ENCODE measurements at regions not wholly inside any gene's neighbourhood (a gene's known extent, or its start where the extent isn't known, plus 50 kb on each side); places are given as distances from the start of the nearest gene placed in this dataset.

DNA sequence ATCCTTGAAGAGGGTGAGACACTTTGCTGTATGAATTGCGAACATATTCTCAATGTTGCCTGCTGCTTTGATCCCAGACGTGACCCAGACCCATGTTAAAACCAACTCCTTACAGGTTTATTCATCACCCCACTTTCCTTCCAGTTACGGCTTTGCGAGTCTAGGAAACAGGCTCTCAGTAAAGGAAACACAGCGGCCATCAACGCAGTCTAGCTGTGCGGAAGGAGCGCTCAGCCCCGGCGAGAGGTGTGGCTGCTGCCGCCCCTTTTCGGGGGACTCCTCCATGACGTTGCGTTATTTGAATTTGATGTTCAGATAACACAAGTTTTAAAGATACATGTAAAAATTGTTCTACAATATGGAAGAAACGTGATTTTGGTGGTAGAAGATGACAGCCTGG lies 206.4 kb upstream of the FAT1 start:
- no peak overlapping the region for H3K27ac ChIP-seq
- no peaks in the 10 kb centered on the region for H3K27me3 ChIP-seq (replicated peaks)
- no peaks in the 10 kb centered on the region for H3K36me3 ChIP-seq
- peaks cover 18% of the 10 kb centered on the region for H3K4me1 ChIP-seq (replicated peaks)
- no peaks in the 10 kb centered on the region for H3K9me3 ChIP-seq (replicated peaks)
- no peak for DNase-seq (ENCODE audit: low read depth in 1 of 2, low spot score in 2 of 2)
- no peak overlapping the region for H3K4me3 ChIP-seq

DNA sequence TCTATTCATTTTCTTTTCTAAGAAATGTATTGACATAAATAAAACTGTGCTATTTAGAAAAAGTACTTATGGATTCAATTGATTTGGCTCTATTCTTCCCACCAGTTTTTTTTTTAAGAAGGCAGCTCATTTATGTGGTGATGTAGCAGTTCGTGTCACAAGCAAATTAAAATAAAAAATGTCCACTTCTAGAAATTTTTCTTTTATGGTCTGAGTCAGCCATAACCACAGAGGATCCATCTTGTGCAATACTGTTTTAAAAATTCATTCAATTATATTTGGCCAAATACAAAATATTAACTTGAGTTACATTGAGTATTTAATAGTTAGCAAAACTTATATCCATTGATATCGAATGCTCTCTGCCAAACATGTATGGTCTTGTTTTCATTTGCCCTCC lies 207.9 kb upstream of the FAT1 start:
- no peak for DNase-seq (ENCODE audit: low read depth in 1 of 2, low spot score in 2 of 2)
- Histone ChIP-seq H3K27me3 (replicated peaks) (no peaks in the 10 kb centered on the region), H3K9me3 (replicated peaks) (no peaks in the 10 kb centered on the region), H3K4me1 (replicated peaks) (peaks cover 33% of the 10 kb centered on the region), H3K4me3 (no peak overlapping the region), H3K36me3 (no peaks in the 10 kb centered on the region), H3K27ac (no peak overlapping the region)

DNA sequence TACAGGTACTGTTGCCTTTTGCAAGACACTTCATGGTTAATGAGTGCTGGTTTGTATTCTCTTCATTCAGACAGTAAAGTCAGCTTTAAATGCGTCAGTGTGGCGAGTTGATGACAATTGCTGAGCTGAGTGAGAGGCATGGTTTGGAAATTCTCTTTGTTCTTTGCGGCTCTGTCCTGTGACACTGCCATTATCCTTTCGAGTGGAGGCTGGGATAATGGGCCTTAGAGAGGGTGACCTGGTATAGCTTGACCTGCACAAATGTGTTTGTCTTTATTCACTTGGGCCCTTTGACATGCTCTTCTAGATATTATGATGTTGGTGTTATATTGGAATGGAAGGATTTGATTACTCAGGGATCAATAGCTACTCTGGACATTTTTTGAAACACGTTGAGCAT lies 208.5 kb upstream of the FAT1 start:
- Histone ChIP-seq H3K9me3 (replicated peaks) (no peaks in the 10 kb centered on the region), H3K36me3 (no peaks in the 10 kb centered on the region), H3K4me1 (replicated peaks) (peaks cover 38% of the 10 kb centered on the region), H3K4me3 (no peak overlapping the region), H3K27ac (peak overlapping the region; percentile 25; the same call in 1 of the 2 replicates), H3K27me3 (replicated peaks) (no peaks in the 10 kb centered on the region)
- DNase-seq (ENCODE audit: low read depth in 1 of 2, low spot score in 2 of 2) = no peak

DNA sequence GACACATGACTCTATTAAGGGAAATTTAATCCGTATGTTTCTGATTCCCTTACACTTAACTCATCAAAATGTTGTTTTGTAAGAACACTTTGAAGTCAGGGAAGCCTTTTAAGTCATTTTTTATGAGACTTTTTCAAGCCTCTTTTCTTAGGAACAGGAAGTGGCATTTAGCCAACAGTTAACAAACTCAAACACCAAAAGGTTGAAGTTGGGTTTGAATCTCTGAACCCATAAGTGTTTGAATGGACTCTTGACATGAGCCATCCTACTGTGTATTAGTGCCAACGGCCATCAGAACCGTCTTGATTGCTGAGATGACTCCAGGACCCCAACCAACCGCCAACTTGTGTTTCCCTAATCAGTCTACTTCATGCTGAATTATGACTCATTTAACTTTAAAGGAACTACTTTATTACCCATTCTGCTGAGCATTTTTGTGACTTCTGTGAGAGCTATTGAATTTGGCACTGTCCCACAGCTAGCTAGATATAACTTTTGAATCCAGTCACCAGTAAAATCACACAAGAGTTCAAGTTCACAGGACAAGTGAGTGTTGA lies 209.1 kb upstream of the FAT1 start:
- peak in 1 of 2 experiments; percentile 54 for DNase-seq (ENCODE audit: low read depth in 1 of 2, low spot score in 2 of 2)
- H3K9me3 ChIP-seq (replicated peaks) = no peaks in the 10 kb centered on the region
- H3K27me3 ChIP-seq (replicated peaks) = no peaks in the 10 kb centered on the region
- peak overlapping the region; percentile 25; the same call in 1 of the 2 replicates for H3K27ac ChIP-seq
- peaks cover 41% of the 10 kb centered on the region for H3K4me1 ChIP-seq (replicated peaks)
- no peak overlapping the region for H3K4me3 ChIP-seq
- no peaks in the 10 kb centered on the region for H3K36me3 ChIP-seq

DNA sequence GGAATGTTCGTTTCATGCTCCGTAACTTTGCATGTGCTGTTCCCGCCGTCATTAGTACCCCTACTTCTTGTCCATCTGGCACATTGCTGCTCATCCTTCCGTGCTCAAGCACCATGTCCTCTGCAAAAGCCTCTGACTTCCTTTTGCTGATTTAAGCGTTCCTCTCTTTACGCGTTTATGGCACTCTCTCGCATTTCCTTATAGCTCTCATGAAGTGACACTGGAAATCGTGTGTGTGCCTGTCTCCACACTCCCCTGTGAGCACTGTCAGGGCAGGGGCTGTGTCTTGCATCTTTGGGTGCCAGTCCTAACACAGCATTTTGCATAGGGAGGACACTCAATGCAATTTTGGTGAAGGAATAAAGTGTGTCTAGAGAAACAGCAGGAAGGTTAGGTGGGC lies 210.6 kb upstream of the FAT1 start:
- no peaks in the 10 kb centered on the region for H3K9me3 ChIP-seq (replicated peaks)
- H3K4me1 ChIP-seq (replicated peaks) = peaks cover 41% of the 10 kb centered on the region
- no peaks in the 10 kb centered on the region for H3K27me3 ChIP-seq (replicated peaks)
- H3K4me3 ChIP-seq = no peak overlapping the region
- no peak for DNase-seq (ENCODE audit: low read depth in 1 of 2, low spot score in 2 of 2)
- no peaks in the 10 kb centered on the region for H3K36me3 ChIP-seq
- H3K27ac ChIP-seq = no peak overlapping the region

DNA sequence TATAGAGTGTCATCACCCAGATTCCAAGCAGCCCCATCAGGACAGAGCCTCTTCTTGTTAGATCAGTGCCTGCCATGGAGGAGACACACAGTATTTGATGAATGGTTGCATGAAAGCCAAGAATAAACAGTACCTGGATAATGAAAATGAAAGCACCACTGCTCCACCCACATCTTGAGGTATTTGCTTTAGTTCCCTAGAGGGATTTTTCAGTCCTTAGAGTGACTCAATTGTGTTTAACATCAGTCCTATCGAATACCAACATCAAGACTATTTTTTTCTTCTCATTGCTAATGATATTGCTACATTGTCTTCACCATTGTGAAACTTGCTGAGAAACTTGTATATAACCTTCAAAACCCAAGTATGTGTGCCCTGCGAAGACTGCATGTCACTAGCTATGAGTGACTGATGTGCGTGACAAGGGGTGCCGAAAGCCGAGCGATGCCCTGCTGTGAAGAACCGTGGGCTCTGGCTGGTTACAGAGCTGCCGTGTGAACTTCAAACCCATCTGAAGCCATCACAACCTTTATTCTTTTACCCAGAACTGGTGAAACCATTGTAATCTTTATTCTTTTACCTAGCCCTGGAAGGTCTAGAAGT lies 211.3 kb upstream of the FAT1 start:
- no peak overlapping the region for H3K4me3 ChIP-seq
- H3K27me3 ChIP-seq (replicated peaks) = no peaks in the 10 kb centered on the region
- peaks cover 41% of the 10 kb centered on the region for H3K4me1 ChIP-seq (replicated peaks)
- no peak for DNase-seq (ENCODE audit: low read depth in 1 of 2, low spot score in 2 of 2)
- H3K36me3 ChIP-seq = no peaks in the 10 kb centered on the region
- H3K9me3 ChIP-seq (replicated peaks) = no peaks in the 10 kb centered on the region
- no peak overlapping the region for H3K27ac ChIP-seq

DNA sequence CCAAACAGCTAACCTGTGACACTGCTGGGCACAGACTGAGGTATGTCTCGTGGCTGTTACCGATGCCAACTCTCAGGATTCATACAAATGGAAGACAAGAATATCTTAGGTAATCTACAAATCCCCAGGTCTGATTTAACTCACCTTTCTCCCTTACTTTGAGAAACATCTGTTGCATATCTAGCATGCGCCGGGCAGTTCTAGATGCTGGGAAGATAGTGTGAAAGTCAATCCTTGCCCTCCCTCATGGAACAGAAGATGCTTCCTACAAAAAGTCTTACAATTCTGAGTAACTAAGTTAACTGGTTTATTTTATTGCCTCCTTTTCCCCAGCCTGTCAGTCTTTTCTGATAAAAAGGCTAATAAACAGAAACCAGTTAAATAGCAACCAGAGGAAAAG lies 212.2 kb upstream of the FAT1 start:
- Histone ChIP-seq H3K4me1 (replicated peaks) (peaks cover 41% of the 10 kb centered on the region), H3K4me3 (no peak overlapping the region), H3K9me3 (replicated peaks) (no peaks in the 10 kb centered on the region), H3K27me3 (replicated peaks) (no peaks in the 10 kb centered on the region), H3K36me3 (no peaks in the 10 kb centered on the region), H3K27ac (peak overlapping the region; percentile 94)
- DNase-seq (ENCODE audit: low read depth in 1 of 2, low spot score in 2 of 2) = no peak

DNA sequence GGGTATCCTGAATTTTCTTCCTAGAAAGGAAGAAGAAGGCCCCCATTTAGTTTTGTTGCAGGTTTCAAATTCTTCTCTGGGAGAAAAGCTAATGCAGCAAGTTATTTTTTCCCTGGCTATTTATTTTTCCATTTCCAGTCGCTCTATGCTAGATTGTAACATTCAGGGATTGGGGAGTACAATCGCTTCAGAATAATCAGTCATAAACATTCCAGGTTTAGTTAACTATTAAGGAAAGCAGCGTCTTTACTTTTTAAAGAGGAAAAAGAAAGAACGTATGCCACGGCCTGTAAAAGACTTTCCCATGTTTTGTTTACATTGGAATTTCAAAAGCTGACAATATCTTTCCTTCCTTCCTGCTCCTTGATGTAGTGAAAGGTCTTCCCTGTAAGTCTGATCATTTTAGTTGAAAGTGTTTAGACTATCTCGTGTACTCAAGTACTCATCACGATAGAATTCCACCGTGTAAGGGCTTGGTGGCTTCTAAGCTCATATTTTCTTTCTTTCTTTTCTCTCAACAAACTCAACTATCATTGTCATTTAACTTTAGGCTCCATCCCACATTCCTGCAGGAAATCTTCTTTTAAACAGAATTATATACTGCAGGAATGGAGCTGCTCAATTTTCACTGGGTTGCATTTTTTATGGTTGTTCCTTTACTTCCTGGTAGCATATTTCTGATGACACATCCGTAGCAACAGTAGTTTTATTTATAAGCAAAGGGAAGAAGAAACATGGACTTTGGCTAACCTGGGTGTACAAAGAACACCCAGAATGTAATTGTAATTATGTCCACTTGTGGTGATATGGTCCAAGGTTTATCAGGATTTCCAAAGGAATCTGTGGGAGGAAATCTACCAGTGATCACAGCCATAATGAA lies 213.1 kb upstream of the FAT1 start:
- Histone ChIP-seq H3K4me1 (replicated peaks) (peaks cover 41% of the 10 kb centered on the region), H3K27me3 (replicated peaks) (no peaks in the 10 kb centered on the region), H3K9me3 (replicated peaks) (no peaks in the 10 kb centered on the region), H3K36me3 (no peaks in the 10 kb centered on the region), H3K4me3 (peak overlapping the region; percentile 16), H3K27ac (peak overlapping the region; percentile 94)
- peak in 1 of 2 experiments; percentile 92 for DNase-seq (ENCODE audit: low read depth in 1 of 2, low spot score in 2 of 2)

DNA sequence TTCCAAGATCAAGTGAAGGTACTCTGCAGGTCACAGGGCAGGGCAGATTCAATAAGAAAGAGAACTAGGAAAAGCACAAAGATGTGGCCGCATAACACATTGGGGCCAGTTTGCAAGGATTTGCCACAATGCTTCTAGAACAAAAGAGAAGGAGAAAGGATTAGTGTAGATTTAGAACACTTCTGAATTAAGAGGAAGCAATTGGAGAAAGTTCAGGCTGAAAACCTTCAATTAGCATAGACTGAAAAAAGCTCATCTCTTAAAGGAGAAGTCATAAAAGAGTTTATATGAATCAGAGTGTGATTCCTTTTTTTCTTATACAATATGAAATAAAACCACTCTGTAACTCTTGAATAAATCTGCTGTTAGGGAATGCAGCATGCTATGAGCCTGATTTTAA lies 215.6 kb upstream of the FAT1 start:
- Histone ChIP-seq H3K9me3 (replicated peaks) (no peaks in the 10 kb centered on the region), H3K36me3 (no peaks in the 10 kb centered on the region), H3K4me1 (replicated peaks) (peaks cover 33% of the 10 kb centered on the region), H3K4me3 (no peak overlapping the region), H3K27me3 (replicated peaks) (no peaks in the 10 kb centered on the region), H3K27ac (no peak overlapping the region)
- no peak for DNase-seq (ENCODE audit: low read depth in 1 of 2, low spot score in 2 of 2)

DNA sequence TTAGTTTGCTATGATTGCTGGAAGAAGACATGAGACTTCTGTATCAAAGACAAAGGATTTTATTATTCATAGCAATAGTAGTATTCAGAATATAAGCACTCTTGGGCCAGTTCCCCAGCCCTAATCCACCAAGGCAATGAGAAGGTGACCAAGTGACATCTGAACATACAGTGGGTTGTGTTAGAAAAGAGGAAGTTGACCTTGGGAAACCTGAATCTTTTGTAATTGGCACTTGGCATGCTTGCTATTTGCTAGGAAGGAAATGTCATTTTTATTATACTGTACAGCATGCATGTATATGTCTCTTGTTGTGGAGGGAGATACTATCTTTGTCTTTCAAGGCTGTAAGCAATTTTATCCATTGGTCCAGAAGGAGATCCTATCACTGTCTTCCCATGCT lies 216.1 kb upstream of the FAT1 start:
- H3K27me3 ChIP-seq (replicated peaks) = no peaks in the 10 kb centered on the region
- H3K4me3 ChIP-seq = no peak overlapping the region
- H3K36me3 ChIP-seq = no peaks in the 10 kb centered on the region
- H3K27ac ChIP-seq = no peak overlapping the region
- H3K4me1 ChIP-seq (replicated peaks) = peaks cover 31% of the 10 kb centered on the region
- no peak for DNase-seq (ENCODE audit: low read depth in 1 of 2, low spot score in 2 of 2)
- no peaks in the 10 kb centered on the region for H3K9me3 ChIP-seq (replicated peaks)

DNA sequence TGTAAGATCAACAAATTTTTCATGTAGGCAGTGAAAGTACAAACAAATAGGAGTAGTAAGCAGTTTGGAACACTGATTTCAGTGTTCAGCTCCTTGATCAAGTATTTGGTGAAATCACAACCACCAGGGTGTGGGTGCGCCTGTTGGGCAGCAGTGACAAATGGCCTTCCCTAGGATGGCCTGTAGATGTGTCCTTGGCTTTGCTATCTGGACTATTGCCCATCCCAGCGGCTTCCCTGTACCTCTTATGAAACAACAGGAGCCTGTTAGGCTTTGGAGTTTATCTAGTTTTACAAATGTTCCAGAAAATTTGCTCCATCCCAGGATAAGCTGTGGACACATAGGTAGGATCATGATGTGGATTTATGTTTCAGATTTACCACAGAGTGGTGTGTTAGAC lies 216.8 kb upstream of the FAT1 start:
- Histone ChIP-seq H3K27ac (no peak overlapping the region), H3K36me3 (no peaks in the 10 kb centered on the region), H3K4me1 (replicated peaks) (peaks cover 24% of the 10 kb centered on the region), H3K27me3 (replicated peaks) (no peaks in the 10 kb centered on the region), H3K4me3 (no peak overlapping the region), H3K9me3 (replicated peaks) (no peaks in the 10 kb centered on the region)
- no peak for DNase-seq (ENCODE audit: low read depth in 1 of 2, low spot score in 2 of 2)

DNA sequence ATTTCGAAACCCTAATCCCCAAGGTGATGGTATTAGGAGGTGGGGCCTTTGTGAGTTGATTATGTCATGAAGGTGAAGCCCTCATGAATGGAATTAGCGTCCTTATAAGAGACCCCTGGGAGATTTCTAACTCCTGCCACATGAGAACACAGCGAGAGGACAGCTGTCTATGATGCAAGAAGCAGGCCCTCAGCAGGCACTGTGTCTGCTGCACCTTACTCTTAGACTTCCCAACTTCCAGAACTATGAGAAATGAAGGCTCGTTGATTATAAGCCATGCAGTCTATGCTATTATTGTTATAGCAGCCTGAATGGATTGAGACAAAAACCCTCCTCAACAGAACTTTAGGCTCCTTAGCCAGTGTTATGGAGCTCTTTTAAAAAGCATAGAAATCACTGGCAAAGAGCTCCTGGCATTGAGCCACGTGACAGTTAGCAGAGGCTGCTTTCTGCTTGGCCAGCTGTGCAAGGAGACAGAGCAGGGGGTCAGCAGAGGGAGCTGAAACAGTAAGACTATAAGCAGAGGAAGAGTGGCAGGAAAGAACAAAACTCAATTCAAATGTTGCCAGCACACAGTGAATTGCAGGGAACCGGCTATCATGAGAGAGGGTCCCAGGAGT lies 219.2 kb upstream of the FAT1 start:
- Histone ChIP-seq H3K27me3 (replicated peaks) (no peaks in the 10 kb centered on the region), H3K4me1 (replicated peaks) (peaks cover 9% of the 10 kb centered on the region), H3K36me3 (no peaks in the 10 kb centered on the region), H3K27ac (no peak overlapping the region), H3K9me3 (replicated peaks) (no peaks in the 10 kb centered on the region), H3K4me3 (no peak overlapping the region)
- peak in 1 of 2 experiments; percentile 28 for DNase-seq (ENCODE audit: low read depth in 1 of 2, low spot score in 2 of 2)

DNA sequence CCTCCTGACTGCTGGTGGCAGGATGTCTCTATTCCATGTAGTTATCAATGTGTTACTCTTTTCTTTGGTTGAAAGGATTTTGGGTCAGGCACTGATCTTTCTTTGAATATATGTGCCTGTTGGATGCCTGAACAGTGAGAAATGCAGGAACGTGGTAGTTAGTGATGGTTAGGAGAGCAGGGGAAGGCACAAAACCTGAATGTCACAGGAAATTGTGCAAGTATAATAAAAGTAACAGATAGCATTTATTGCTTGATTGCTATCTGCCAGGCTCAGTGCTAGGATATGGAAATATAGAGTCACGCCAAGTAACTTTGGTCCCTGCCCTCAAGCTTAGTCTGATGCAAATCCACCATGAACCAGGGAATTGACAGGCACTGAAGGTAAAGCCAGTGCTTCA lies 219.8 kb upstream of the FAT1 start:
- no peak overlapping the region for H3K27ac ChIP-seq
- H3K27me3 ChIP-seq (replicated peaks) = no peaks in the 10 kb centered on the region
- H3K4me3 ChIP-seq = no peak overlapping the region
- DNase-seq (ENCODE audit: low read depth in 1 of 2, low spot score in 2 of 2) = no peak
- no peaks in the 10 kb centered on the region for H3K36me3 ChIP-seq
- H3K9me3 ChIP-seq (replicated peaks) = no peaks in the 10 kb centered on the region
- peaks cover 14% of the 10 kb centered on the region for H3K4me1 ChIP-seq (replicated peaks)

DNA sequence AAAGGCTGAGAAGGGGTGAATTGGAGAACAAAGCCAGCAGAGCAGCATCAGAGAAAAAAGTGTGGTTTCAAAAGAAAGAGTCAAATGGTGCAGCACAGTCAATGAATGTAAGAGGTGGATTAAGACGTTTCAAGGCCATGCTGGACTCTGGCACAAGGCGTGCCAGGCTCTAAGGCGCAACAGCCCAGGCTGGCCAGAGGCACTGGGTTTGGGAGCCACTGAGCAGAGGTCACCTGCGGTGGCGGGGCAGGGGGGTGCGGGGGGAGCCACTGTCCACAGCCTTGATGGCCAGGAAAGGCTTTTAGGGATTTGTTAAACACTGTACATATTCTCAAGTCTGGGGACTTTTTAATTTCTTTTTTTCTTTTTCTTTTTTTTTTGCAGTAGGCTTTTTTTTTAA lies 222.5 kb upstream of the FAT1 start:
- Histone ChIP-seq H3K4me1 (replicated peaks) (peaks cover 25% of the 10 kb centered on the region), H3K4me3 (no peak overlapping the region), H3K27me3 (replicated peaks) (no peaks in the 10 kb centered on the region), H3K36me3 (no peaks in the 10 kb centered on the region), H3K27ac (no peak overlapping the region), H3K9me3 (replicated peaks) (no peaks in the 10 kb centered on the region)
- no peak for DNase-seq (ENCODE audit: low read depth in 1 of 2, low spot score in 2 of 2)

Measured in SJSA1 (cell line).